NB4 (cell line): ENCODE measurements at regions not wholly inside any gene's neighbourhood (a gene's known extent, or its start where the extent isn't known, plus 50 kb on each side); places are given as distances from the start of the nearest gene placed in this dataset.

Source experiments
- POLR2A ChIP-seq: IDR thresholded peaks from 2 replicates; pipeline ENCODE4 v1.6.1; 2011; ENCODE audit warnings: mild to moderate bottlenecking; ENCODE audit not compliant: insufficient read length; ENCODE audit errors: extremely low read depth
- TF ChIP-seq, protein P1 (sequence below): IDR thresholded peaks from one replicate; pipeline ENCODE4 v1.5.1; 2012; ENCODE audit warnings: low read depth, low read length
- TF ChIP-seq, protein P2 (sequence below): IDR thresholded peaks from 2 replicates; pipeline ENCODE4 v1.6.1; 2011; ENCODE audit warnings: low read depth, low read length

DNA sequence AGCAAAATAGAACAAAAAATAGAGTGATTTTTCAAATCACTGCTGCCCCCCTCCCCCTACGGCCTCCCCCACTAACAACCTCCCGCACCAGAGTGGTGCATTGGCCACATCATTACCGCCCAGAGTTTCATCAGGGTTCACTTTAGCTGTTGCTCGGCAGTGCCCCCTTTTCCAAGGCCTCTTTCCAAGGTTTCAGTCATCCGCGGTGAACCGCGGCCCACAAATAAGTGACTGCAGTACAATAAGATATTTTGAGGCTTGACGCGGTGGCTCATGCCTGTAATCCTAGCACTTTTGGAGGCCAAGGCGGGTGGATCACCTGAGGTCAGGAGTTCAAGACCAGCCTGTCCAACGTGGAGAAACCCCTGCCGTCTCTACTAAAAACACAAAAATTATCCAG, 180.0 kb downstream of the MAF start:
- TF ChIP-seq, protein P1, sequence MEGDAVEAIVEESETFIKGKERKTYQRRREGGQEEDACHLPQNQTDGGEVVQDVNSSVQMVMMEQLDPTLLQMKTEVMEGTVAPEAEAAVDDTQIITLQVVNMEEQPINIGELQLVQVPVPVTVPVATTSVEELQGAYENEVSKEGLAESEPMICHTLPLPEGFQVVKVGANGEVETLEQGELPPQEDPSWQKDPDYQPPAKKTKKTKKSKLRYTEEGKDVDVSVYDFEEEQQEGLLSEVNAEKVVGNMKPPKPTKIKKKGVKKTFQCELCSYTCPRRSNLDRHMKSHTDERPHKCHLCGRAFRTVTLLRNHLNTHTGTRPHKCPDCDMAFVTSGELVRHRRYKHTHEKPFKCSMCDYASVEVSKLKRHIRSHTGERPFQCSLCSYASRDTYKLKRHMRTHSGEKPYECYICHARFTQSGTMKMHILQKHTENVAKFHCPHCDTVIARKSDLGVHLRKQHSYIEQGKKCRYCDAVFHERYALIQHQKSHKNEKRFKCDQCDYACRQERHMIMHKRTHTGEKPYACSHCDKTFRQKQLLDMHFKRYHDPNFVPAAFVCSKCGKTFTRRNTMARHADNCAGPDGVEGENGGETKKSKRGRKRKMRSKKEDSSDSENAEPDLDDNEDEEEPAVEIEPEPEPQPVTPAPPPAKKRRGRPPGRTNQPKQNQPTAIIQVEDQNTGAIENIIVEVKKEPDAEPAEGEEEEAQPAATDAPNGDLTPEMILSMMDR = no peak
- no peak for TF ChIP-seq POLR2A
- TF ChIP-seq, protein P2, sequence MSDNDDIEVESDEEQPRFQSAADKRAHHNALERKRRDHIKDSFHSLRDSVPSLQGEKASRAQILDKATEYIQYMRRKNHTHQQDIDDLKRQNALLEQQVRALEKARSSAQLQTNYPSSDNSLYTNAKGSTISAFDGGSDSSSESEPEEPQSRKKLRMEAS = no peak
